Progenitor cell of endocrine pancreas (in vitro differentiated cells): ENCODE measurements at regions not wholly inside any gene's neighbourhood (a gene's known extent, or its start where the extent isn't known, plus 50 kb on each side); places are given as distances from the start of the nearest gene placed in this dataset.
"Not testable (repeated sequence)": the region's sequence is repeated elsewhere in the genome, so short reads cannot be mapped to it uniquely, and the experiment has no call there.

Experiments used
- DNase-seq: peaks from one replicate; pipeline ENCODE4 v3.0.0; 2021; ENCODE audit warnings: low spot score; ENCODE audit not compliant: unreplicated experiment
- H3K27ac Mint-ChIP-seq: 2 replicates; pipeline ENCODE4 v1.8.0; 2021; ENCODE audit warnings: mild to moderate bottlenecking, moderate library complexity, mixed read lengths
- H3K27me3 Mint-ChIP-seq: 2 replicates; pipeline ENCODE4 v1.8.0; 2021; ENCODE audit warnings: mixed read lengths
- H3K36me3 Mint-ChIP-seq: 2 replicates; pipeline ENCODE4 v1.8.0; 2022; ENCODE audit warnings: mixed read lengths; ENCODE audit not compliant: insufficient read depth
- H3K4me1 Mint-ChIP-seq: 2 replicates; pipeline ENCODE4 v1.8.0; 2021; ENCODE audit warnings: low read depth, mixed read lengths
- H3K4me3 Mint-ChIP-seq: 2 replicates; pipeline ENCODE4 v1.8.0; 2021; ENCODE audit warnings: low read depth, mild to moderate bottlenecking, moderate library complexity, mixed read lengths
- H3K9me3 Mint-ChIP-seq: 2 replicates; pipeline ENCODE4 v1.8.0; 2021; ENCODE audit warnings: low read depth, mixed read lengths
- TF ChIP-seq, protein P1 (sequence below): fragments of 200-600 bp; sonication (generic); IDR thresholded peaks from one replicate; pipeline ENCODE4 v1.5.0; 2021; ENCODE audit warnings: antibody characterized with exemption, mild to moderate bottlenecking; ENCODE audit not compliant: unreplicated experiment

DNA sequence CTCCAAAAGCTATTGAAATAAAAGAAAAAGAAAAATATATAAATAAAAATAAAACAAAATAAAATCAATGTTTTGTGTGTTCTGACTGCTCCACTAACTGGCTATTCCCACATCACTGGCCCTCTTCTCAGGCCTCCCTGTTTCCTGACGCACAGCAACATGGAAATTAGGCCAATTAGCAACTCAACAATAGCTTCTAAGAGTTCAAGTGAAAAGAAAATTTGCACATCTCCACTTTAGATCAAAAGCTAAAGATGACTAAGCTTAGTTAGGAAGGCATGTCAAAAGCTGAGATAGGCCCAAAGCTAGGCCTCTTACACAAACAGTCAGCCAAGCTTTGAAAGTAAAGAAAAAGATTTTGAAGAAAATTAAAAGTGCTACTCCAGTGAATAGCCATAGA, 200.8 kb downstream of the DUSP6 start:
- Mint-ChIP-seq H3K9me3 (peaks cover 13% of the 10 kb centered on the region), H3K27ac (no peak overlapping the region), H3K36me3 (no peaks in the 10 kb centered on the region), H3K4me3 (no peak overlapping the region), H3K27me3 (no peaks in the 10 kb centered on the region), H3K4me1 (no peaks in the 10 kb centered on the region)
- no peak for DNase-seq
- TF ChIP-seq, protein P1, sequence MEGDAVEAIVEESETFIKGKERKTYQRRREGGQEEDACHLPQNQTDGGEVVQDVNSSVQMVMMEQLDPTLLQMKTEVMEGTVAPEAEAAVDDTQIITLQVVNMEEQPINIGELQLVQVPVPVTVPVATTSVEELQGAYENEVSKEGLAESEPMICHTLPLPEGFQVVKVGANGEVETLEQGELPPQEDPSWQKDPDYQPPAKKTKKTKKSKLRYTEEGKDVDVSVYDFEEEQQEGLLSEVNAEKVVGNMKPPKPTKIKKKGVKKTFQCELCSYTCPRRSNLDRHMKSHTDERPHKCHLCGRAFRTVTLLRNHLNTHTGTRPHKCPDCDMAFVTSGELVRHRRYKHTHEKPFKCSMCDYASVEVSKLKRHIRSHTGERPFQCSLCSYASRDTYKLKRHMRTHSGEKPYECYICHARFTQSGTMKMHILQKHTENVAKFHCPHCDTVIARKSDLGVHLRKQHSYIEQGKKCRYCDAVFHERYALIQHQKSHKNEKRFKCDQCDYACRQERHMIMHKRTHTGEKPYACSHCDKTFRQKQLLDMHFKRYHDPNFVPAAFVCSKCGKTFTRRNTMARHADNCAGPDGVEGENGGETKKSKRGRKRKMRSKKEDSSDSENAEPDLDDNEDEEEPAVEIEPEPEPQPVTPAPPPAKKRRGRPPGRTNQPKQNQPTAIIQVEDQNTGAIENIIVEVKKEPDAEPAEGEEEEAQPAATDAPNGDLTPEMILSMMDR = no peak

DNA sequence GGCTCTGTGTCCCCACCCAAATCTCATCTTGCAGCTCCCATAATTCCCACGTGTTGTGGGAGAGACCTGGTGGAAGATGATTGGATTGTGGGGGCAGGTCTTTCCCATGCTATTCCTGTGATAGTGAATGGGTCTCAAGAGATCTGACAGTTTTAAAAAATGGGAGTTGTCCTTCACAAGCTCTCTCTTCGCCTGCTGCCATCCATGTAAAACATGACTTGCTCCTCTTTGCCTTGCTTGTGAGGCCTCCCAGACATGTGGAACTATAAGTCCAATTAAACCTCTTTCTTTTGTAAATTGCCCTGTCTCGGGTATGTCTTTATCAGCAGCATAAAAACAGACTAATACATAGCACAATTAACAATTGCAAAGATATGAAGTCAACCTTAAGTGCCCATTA, 201.5 kb downstream of the DUSP6 start:
- not testable (repeated sequence) for H3K27ac Mint-ChIP-seq, DNase-seq, H3K4me3 Mint-ChIP-seq, H3K36me3 Mint-ChIP-seq, H3K4me1 Mint-ChIP-seq, H3K27me3 Mint-ChIP-seq
- peaks cover 13% of the 10 kb centered on the region for H3K9me3 Mint-ChIP-seq

DNA sequence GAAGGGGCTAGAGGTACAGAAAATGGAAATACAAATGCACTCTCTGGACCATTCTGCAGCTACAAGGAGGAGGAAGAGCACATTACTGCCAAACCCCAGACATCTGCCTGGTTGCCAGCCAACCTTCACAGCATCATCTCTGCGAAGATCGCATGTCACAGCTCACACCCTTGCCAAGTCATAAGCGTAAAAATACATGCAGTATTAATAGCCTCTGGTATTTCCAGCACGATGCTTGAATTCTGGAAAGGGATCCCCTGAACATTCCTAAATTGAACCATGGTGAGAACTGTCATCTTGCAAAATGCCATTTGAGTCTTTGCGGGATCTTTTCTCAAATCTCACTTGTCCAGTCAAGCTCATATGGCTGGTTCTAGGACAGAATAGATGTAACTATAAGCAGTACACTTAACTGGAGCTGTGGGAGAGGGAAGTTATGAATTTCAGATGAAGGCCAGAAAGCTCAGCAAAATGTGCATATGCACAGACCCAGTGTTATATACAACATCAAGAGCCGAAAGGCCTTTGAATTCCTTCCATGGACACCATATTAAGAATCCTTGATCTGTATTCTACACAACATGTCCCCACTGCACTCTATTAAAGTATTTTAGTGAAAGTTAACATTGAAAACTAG, 211.6 kb downstream of the DUSP6 start:
- H3K27me3 Mint-ChIP-seq = no peaks in the 10 kb centered on the region
- H3K4me1 Mint-ChIP-seq = no peaks in the 10 kb centered on the region
- no peaks in the 10 kb centered on the region for H3K36me3 Mint-ChIP-seq
- no peak overlapping the region for H3K4me3 Mint-ChIP-seq
- DNase-seq = no peak
- H3K27ac Mint-ChIP-seq = no peak overlapping the region
- TF ChIP-seq, protein P1 = no peak
- H3K9me3 Mint-ChIP-seq = no peaks in the 10 kb centered on the region

DNA sequence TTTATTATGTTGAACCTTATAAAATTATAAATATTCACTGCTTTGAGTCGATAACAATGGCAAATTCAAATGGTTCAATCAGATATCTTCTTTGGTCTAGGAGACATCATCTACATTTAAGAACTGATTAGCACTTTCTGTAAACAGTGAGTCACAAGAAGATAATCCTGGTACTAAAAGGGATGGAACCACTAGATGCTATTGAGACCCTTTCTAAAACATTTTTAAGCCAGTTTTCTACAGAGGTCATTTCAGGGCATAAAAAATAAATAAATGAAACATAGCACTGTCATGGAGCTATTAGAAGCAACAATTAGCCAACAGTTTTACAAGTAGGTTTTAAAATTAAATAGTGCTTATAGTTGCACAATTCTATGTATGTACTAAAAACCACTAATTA, 212.2 kb downstream of the DUSP6 start:
- Mint-ChIP-seq H3K4me3 (no peak overlapping the region), H3K4me1 (no peaks in the 10 kb centered on the region), H3K27me3 (no peaks in the 10 kb centered on the region), H3K9me3 (no peaks in the 10 kb centered on the region), H3K27ac (no peak overlapping the region), H3K36me3 (no peaks in the 10 kb centered on the region)
- DNase-seq = no peak
- TF ChIP-seq, protein P1 = no peak

DNA sequence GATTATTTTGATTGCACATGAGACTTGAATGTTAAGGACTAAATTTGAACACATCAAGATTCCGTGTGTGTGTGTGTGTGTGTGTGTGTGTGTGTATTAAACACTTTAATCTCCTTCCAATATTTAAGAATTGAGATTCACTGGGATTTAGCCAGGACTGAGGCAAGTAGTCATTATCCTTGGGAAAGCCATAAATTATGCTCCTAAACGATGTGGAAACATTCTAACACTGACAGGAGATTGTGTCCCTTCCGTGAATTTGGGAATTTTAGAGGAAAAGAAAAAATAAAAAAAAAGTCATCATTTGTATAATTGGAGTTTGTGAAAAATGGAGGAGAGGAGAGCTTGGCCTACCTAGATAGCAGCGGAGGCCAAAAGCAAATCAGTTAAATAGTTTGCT, 212.9 kb downstream of the DUSP6 start:
- Mint-ChIP-seq H3K4me3 (no peak overlapping the region), H3K4me1 (peaks cover 1% of the 10 kb centered on the region), H3K36me3 (no peaks in the 10 kb centered on the region), H3K9me3 (no peaks in the 10 kb centered on the region), H3K27ac (no peak overlapping the region), H3K27me3 (no peaks in the 10 kb centered on the region)
- no peak for DNase-seq
- TF ChIP-seq, protein P1 = no peak

DNA sequence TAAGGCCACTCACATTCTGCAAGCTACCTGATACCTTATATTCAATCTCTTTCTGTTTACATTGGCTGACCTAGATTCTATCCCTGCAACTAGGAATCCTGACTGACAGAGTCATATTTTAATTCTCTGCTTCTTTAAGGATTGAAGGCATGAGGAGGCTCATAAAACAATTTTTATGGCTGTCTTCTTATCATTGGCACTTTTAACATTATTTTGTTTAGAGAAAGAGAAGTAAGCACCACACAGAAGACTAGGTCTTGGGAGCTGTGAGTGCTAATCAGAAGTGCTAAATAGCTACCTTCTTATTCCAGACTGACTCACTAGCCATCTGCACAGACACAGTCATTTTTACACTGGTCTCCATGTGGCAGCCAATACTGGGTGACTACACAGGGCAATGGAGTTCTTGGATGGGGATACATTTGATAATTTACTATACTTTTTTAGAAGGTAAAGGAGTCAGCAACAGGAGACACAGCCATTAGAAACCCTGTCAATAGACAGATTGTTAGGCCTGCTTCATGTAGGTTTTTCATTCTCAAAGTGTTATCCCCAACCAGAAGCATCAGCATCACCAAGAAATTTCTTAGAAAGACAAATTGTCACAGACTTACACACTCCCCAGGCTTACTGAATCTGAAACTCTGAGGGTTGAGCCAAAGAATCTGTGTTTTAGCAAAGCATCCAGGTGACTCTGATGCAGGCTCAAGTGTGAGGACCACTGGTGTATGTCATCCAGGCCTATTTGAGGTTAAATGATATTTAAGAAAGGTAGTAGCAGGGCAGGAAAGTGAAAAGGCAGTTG, 214.1 kb downstream of the DUSP6 start:
- H3K27ac Mint-ChIP-seq = no peak overlapping the region
- peaks cover 5% of the 10 kb centered on the region for H3K4me1 Mint-ChIP-seq
- no peak for DNase-seq
- H3K4me3 Mint-ChIP-seq = no peak overlapping the region
- no peaks in the 10 kb centered on the region for H3K9me3 Mint-ChIP-seq
- H3K27me3 Mint-ChIP-seq = no peaks in the 10 kb centered on the region
- H3K36me3 Mint-ChIP-seq = no peaks in the 10 kb centered on the region
- TF ChIP-seq, protein P1 = no peak
